Glutamatergic neuron (in vitro differentiated cells): ENCODE measurements at regions not wholly inside any gene's neighbourhood (a gene's known extent, or its start where the extent isn't known, plus 50 kb on each side); places are given as distances from the start of the nearest gene placed in this dataset.

Experiments
- DNase-seq: peaks from one replicate; pipeline ENCODE4 v3.0.0; 2022
- H3K27ac Mint-ChIP-seq: one replicate; pipeline ENCODE4 v1.8.0; 2020; ENCODE audit warnings: mild to moderate bottlenecking, mixed read lengths, inconsistent platforms; ENCODE audit not compliant: unreplicated experiment
- H3K27me3 Mint-ChIP-seq: one replicate; pipeline ENCODE4 v1.8.0; 2020; ENCODE audit warnings: mild to moderate bottlenecking, moderate library complexity, mixed read lengths, inconsistent platforms; ENCODE audit not compliant: unreplicated experiment
- H3K36me3 Mint-ChIP-seq: one replicate; pipeline ENCODE4 v1.8.0; 2020; ENCODE audit warnings: mild to moderate bottlenecking, mixed read lengths, inconsistent platforms; ENCODE audit not compliant: unreplicated experiment
- H3K4me1 Mint-ChIP-seq: one replicate; pipeline ENCODE4 v1.8.0; 2020; ENCODE audit warnings: mild to moderate bottlenecking, low read depth, mixed read lengths, inconsistent platforms; ENCODE audit not compliant: unreplicated experiment
- H3K4me3 Mint-ChIP-seq: one replicate; pipeline ENCODE4 v1.8.0; 2020; ENCODE audit warnings: mild to moderate bottlenecking, mixed read lengths, inconsistent platforms; ENCODE audit not compliant: unreplicated experiment
- H3K9me3 Mint-ChIP-seq: one replicate; pipeline ENCODE4 v1.8.0; 2020; ENCODE audit warnings: mild to moderate bottlenecking, moderate library complexity, mixed read lengths, inconsistent platforms; ENCODE audit not compliant: unreplicated experiment
- TF ChIP-seq, protein P1 (sequence below): fragments of 200-600 bp; sonication (generic); IDR thresholded peaks from one replicate; pipeline ENCODE4 v1.5.0; 2021; ENCODE audit not compliant: partially characterized antibody, unreplicated experiment

GRCh38 chr22:49530671-49531367, 296.9 kb downstream of the BRD1 start:
- Mint-ChIP-seq H3K9me3 (peaks cover 46% of the 10 kb centered on the region), H3K36me3 (peaks cover 17% of the 10 kb centered on the region), H3K4me3 (no peak overlapping the region), H3K4me1 (no peaks in the 10 kb centered on the region), H3K27ac (no peak overlapping the region), H3K27me3 (peaks cover 17% of the 10 kb centered on the region)
- TF ChIP-seq, protein P1, sequence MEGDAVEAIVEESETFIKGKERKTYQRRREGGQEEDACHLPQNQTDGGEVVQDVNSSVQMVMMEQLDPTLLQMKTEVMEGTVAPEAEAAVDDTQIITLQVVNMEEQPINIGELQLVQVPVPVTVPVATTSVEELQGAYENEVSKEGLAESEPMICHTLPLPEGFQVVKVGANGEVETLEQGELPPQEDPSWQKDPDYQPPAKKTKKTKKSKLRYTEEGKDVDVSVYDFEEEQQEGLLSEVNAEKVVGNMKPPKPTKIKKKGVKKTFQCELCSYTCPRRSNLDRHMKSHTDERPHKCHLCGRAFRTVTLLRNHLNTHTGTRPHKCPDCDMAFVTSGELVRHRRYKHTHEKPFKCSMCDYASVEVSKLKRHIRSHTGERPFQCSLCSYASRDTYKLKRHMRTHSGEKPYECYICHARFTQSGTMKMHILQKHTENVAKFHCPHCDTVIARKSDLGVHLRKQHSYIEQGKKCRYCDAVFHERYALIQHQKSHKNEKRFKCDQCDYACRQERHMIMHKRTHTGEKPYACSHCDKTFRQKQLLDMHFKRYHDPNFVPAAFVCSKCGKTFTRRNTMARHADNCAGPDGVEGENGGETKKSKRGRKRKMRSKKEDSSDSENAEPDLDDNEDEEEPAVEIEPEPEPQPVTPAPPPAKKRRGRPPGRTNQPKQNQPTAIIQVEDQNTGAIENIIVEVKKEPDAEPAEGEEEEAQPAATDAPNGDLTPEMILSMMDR = no peak
- no peak for DNase-seq

GRCh38 chr22:49528420-49528720, 299.3 kb downstream of the BRD1 start:
- H3K27me3 Mint-ChIP-seq = peaks cover 18% of the 10 kb centered on the region
- peaks cover 49% of the 10 kb centered on the region for H3K9me3 Mint-ChIP-seq
- H3K4me3 Mint-ChIP-seq = no peak overlapping the region
- peaks cover 27% of the 10 kb centered on the region for H3K36me3 Mint-ChIP-seq
- DNase-seq = no peak
- TF ChIP-seq, protein P1 = no peak
- H3K27ac Mint-ChIP-seq = no peak overlapping the region
- H3K4me1 Mint-ChIP-seq = no peaks in the 10 kb centered on the region

GRCh38 chr22:49527611-49528419, 299.9 kb downstream of the BRD1 start:
- Mint-ChIP-seq H3K36me3 (peaks cover 26% of the 10 kb centered on the region), H3K4me1 (no peaks in the 10 kb centered on the region), H3K9me3 (peaks cover 47% of the 10 kb centered on the region), H3K27ac (no peak overlapping the region), H3K27me3 (peaks cover 18% of the 10 kb centered on the region), H3K4me3 (no peak overlapping the region)
- DNase-seq = no peak
- TF ChIP-seq, protein P1 = no peak

- Mint-ChIP-seq H3K9me3 (peaks cover 52% of the 10 kb centered on the region), H3K4me3 (no peak overlapping the region), H3K27me3 (peaks cover 19% of the 10 kb centered on the region), H3K36me3 (peaks cover 28% of the 10 kb centered on the region), H3K27ac (no peak overlapping the region), H3K4me1 (no peaks in the 10 kb centered on the region)
- TF ChIP-seq, protein P1 = no peak
- no peak for DNase-seq
Measured at GRCh38 chr22:49525801-49526535, 301.7 kb downstream of the BRD1 start.
